Natural killer cell (primary cell): ENCODE measurements at regions not wholly inside any gene's neighbourhood (a gene's known extent, or its start where the extent isn't known, plus 50 kb on each side); places are given as distances from the start of the nearest gene placed in this dataset.

Experiments used
- ATAC-seq, 3 donors: fragments of 150-1000 bp in 2 of 3; fragments of 200-7000 bp in 1 of 3; cut with Tn5 transposase; 1 replicate in 1 of 3; 2 replicates in 2 of 3; pipeline ENCODE4 v1.10.0; 2021; ENCODE audit warnings: mild to moderate bottlenecking in 2 of 3, moderate library complexity in 2 of 3
- DNase-seq, 2 donors: peaks; one replicate each; pipeline versions ENCODE4 v3.0.0 to v3.0.0-alpha.2; 2013 to 2021; ENCODE audit warnings: mixed read lengths in 1 of 2
- H3K27ac ChIP-seq: one replicate; pipeline ENCODE4 v1.5.1; 2013; ENCODE audit warnings: mild to moderate bottlenecking, low read length
- H3K27me3 ChIP-seq: one replicate; pipeline ENCODE4 v1.6.1; 2013; ENCODE audit warnings: low read length; ENCODE audit not compliant: control insufficient read depth, insufficient read depth
- H3K36me3 ChIP-seq: one replicate; pipeline ENCODE4 v1.6.1; 2013; ENCODE audit warnings: low read length; ENCODE audit not compliant: control insufficient read depth, insufficient read depth
- H3K4me1 ChIP-seq: one replicate; pipeline ENCODE4 v1.6.1; 2013; ENCODE audit warnings: low read length; ENCODE audit not compliant: control insufficient read depth, insufficient read depth
- H3K4me3 ChIP-seq: one replicate; pipeline ENCODE4 v1.5.1; 2013; ENCODE audit warnings: low read length
- H3K9me3 ChIP-seq: one replicate; pipeline ENCODE4 v1.6.1; 2013; ENCODE audit warnings: low read length; ENCODE audit not compliant: control insufficient read depth, insufficient read depth
- H3K27ac Mint-ChIP-seq, 2 donors: one replicate each; pipeline ENCODE4 v1.8.0; 2022; ENCODE audit warnings: mild to moderate bottlenecking in 2 of 2, mixed read lengths in 2 of 2, moderate library complexity in 1 of 2
- H3K27me3 Mint-ChIP-seq, 2 donors: one replicate each; pipeline ENCODE4 v1.8.0; 2022; ENCODE audit warnings: low read depth in 2 of 2, mixed read lengths in 2 of 2
- H3K36me3 Mint-ChIP-seq: one replicate; pipeline ENCODE4 v1.8.0; 2022; ENCODE audit warnings: mixed read lengths
- H3K4me1 Mint-ChIP-seq, 2 donors: one replicate each; pipeline ENCODE4 v1.8.0; 2022; ENCODE audit warnings: mixed read lengths in 2 of 2
- H3K4me3 Mint-ChIP-seq: one replicate; pipeline ENCODE4 v1.8.0; 2022; ENCODE audit warnings: mild to moderate bottlenecking, moderate library complexity, mixed read lengths
- H3K9me3 Mint-ChIP-seq, 2 donors: one replicate each; pipeline ENCODE4 v1.8.0; 2022; ENCODE audit warnings: mixed read lengths in 2 of 2
- WGBS: methylation state at CpG from one replicate; pipeline ENCODE4 v1.1.7; 2013; ENCODE audit warnings: missing lambda C conversion rate; ENCODE audit not compliant: insufficient coverage; 5-methylcytosine and 5-hydroxymethylcytosine counted together
- intact Hi-C: fragments of 100-400 bp; cut with micrococcal nuclease; formaldehyde crosslinking; loops from one replicate; pipeline ENCODE4 v1.14.2; 2022
- TF ChIP-seq, protein P1 (sequence below): fragments of 200-600 bp; IDR thresholded peaks from one replicate; pipeline ENCODE4 v1.8.0; 2022; ENCODE audit warnings: antibody characterized with exemption

DNA sequence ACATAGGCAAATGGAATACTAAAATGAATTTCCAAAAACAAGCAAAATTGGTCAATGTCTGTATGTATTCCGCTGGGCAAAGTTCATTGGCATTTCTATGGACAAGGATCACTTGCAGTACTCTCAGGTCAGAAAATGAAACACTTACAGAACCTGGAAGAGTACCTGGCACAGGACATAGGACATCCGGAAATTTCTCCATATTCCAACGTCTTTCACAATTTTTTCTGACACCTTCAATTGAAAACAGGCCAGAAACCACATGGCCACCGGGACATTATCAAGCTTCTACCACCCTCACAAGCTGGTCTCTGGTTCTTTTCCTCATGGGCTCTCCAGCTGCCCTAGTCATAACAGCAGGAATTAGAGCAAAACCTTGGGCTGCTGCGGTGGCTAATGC lies 96.9 kb upstream of the MSH6 start:
- Mint-ChIP-seq H3K9me3 (no peaks in the 10 kb centered on the region), H3K27ac (no peak overlapping the region), H3K4me3 (no peak overlapping the region), H3K27me3 (peaks cover 0 to 3% of the 10 kb centered on the region in 2 donors), H3K36me3 (no peaks in the 10 kb centered on the region), H3K4me1 (no peaks in the 10 kb centered on the region)
- intact Hi-C loops = no loop called here
- no peaks in the 10 kb centered on the region for H3K4me1 ChIP-seq
- DNase-seq (no peak), ATAC-seq (no peak)
- H3K27ac ChIP-seq = no peak overlapping the region
- H3K36me3 ChIP-seq = no peaks in the 10 kb centered on the region
- no peaks in the 10 kb centered on the region for H3K27me3 ChIP-seq
- TF ChIP-seq, protein P1, sequence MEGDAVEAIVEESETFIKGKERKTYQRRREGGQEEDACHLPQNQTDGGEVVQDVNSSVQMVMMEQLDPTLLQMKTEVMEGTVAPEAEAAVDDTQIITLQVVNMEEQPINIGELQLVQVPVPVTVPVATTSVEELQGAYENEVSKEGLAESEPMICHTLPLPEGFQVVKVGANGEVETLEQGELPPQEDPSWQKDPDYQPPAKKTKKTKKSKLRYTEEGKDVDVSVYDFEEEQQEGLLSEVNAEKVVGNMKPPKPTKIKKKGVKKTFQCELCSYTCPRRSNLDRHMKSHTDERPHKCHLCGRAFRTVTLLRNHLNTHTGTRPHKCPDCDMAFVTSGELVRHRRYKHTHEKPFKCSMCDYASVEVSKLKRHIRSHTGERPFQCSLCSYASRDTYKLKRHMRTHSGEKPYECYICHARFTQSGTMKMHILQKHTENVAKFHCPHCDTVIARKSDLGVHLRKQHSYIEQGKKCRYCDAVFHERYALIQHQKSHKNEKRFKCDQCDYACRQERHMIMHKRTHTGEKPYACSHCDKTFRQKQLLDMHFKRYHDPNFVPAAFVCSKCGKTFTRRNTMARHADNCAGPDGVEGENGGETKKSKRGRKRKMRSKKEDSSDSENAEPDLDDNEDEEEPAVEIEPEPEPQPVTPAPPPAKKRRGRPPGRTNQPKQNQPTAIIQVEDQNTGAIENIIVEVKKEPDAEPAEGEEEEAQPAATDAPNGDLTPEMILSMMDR = no peak
- no peak overlapping the region for H3K4me3 ChIP-seq
- no peaks in the 10 kb centered on the region for H3K9me3 ChIP-seq
- 86% methylated on average over 5 of the region's 5 CpGs for WGBS

DNA sequence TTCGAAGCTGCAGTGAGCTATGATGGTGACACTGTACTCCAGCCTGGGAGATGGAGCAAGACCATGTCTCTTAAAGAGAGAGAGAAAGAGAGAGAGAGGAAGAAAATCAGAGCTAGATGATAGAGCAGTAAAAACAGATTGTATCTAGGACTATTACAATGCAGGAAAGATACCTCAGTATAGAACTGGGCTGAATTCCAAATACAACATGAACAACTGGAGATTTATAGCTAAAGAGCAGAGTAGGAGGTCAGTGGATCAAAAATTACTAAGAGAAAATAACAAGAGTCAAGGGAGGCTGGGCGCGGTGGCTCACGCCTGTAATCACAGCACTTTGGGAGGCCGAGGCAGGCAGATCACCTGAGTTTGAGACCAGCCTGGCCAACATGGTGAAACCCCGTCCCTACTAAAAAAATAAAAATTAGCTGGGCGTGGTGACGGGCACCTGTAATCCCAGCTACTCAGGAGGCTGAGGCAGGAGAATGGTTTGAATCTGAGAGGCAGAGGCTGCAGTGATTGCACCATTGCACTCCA lies 100.7 kb upstream of the MSH6 start:
- H3K4me3 Mint-ChIP-seq = no peak overlapping the region
- no peaks in the 10 kb centered on the region for H3K4me1 ChIP-seq
- intact Hi-C loops = no loop called here
- H3K9me3 Mint-ChIP-seq = no peaks in the 10 kb centered on the region
- H3K36me3 ChIP-seq = no peaks in the 10 kb centered on the region
- no peaks in the 10 kb centered on the region for H3K9me3 ChIP-seq
- peaks cover 0 to 5% of the 10 kb centered on the region in 2 donors for H3K27me3 Mint-ChIP-seq
- no peak overlapping the region for H3K4me3 ChIP-seq
- TF ChIP-seq, protein P1 = no peak
- no peak overlapping the region for H3K27ac Mint-ChIP-seq
- 95% methylated on average over 8 of the region's 8 CpGs for WGBS
- ATAC-seq (no peak), DNase-seq (no peak)
- H3K4me1 Mint-ChIP-seq = no peaks in the 10 kb centered on the region
- H3K27ac ChIP-seq = no peak overlapping the region
- no peaks in the 10 kb centered on the region for H3K27me3 ChIP-seq
- H3K36me3 Mint-ChIP-seq = no peaks in the 10 kb centered on the region

DNA sequence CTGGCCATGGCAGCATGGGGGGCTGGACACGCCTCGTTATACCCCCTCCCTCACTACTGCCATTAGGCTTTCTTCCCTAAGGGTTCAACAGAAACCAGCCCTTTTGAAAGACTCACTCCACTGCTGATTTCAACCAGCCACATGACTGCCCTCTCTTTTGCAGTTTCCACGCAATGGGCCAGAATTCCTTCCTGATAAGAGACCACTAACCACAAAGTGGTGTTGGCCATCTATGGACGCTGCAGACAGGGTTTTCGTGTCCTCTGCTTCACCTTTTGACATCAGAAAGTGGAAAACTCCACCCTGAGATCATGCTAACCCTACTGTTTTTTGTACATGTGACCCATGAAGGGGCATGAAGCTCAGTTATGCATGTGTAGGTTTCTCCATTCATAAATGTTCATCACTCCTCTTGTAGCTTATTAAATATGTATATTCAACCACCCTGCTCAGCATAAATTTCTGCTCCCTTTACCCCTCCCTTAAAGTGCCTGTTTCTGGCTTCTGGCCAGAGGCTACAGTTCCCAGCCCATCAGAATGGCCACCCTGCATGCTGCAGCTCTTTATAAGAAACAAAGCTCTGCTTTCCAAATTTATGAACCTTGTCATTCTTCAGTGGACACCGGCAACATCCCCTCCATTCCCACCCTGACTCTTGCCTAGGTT lies 105.6 kb upstream of the KCNK12 start:
- DNase-seq (no peak), ATAC-seq (no peak)
- Histone ChIP-seq H3K27ac (no peak overlapping the region), H3K9me3 (no peaks in the 10 kb centered on the region), H3K27me3 (no peaks in the 10 kb centered on the region), H3K4me3 (no peak overlapping the region), H3K4me1 (no peaks in the 10 kb centered on the region), H3K36me3 (no peaks in the 10 kb centered on the region)
- H3K27me3 Mint-ChIP-seq = peaks cover 2 to 5% of the 10 kb centered on the region in 2 donors
- no peak overlapping the region for H3K4me3 Mint-ChIP-seq
- WGBS = 67% methylated on average over 6 of the region's 6 CpGs
- no peaks in the 10 kb centered on the region for H3K36me3 Mint-ChIP-seq
- H3K4me1 Mint-ChIP-seq = no peaks in the 10 kb centered on the region
- intact Hi-C loops = no loop called here
- no peaks in the 10 kb centered on the region for H3K9me3 Mint-ChIP-seq
- TF ChIP-seq, protein P1 = no peak
- H3K27ac Mint-ChIP-seq = no peak overlapping the region
